H9 (cell line): ENCODE measurements at regions not wholly inside any gene's neighbourhood (a gene's known extent, or its start where the extent isn't known, plus 50 kb on each side); places are given as distances from the start of the nearest gene placed in this dataset.
A peak's percentile ranks its signal among the peaks of the same experiment; 100 is the strongest.

Source experiments
- DNase-seq: peaks from one replicate; pipeline ENCODE4 v3.0.0-alpha.2; 2017
- H2AFZ ChIP-seq: one replicate; pipeline ENCODE4 v1.6.1; 2013; ENCODE audit warnings: mild to moderate bottlenecking, low read length, control low read depth, moderate library complexity
- H2AK5ac ChIP-seq: 2 replicates; pipeline ENCODE4 v1.6.1; 2013; ENCODE audit warnings: low read length, control low read depth, mixed read lengths; ENCODE audit not compliant: insufficient read length
- H2BK120ac ChIP-seq: one replicate; pipeline ENCODE4 v1.6.1; 2013; ENCODE audit warnings: low read depth, mild to moderate bottlenecking, low read length, control low read depth, inconsistent platforms; ENCODE audit not compliant: poor library complexity, severe bottlenecking
- H2BK12ac ChIP-seq: 2 replicates; pipeline ENCODE4 v1.6.1; 2013; ENCODE audit warnings: low read length, control low read depth, mixed read lengths, low read depth; ENCODE audit not compliant: insufficient read length
- H2BK15ac ChIP-seq: 2 replicates; pipeline ENCODE4 v1.6.1; 2013; ENCODE audit warnings: low read depth, low read length, control low read depth
- H2BK20ac ChIP-seq: one replicate; pipeline ENCODE4 v1.6.1; 2013; ENCODE audit warnings: low read depth, mild to moderate bottlenecking, low read length, control low read depth, inconsistent platforms; ENCODE audit not compliant: poor library complexity, severe bottlenecking
- H2BK5ac ChIP-seq: 2 replicates; pipeline ENCODE4 v1.6.1; 2013; ENCODE audit warnings: low read length, control low read depth, mixed read lengths; ENCODE audit not compliant: insufficient read length
- H3K14ac ChIP-seq: 2 replicates; pipeline ENCODE4 v1.6.1; 2013; ENCODE audit warnings: low read length, control low read depth; ENCODE audit not compliant: insufficient read depth
- H3K18ac ChIP-seq: 2 replicates; pipeline ENCODE4 v1.6.1; 2013; ENCODE audit warnings: low read depth, mild to moderate bottlenecking, mixed read lengths, low read length, control low read depth; ENCODE audit not compliant: insufficient read length
- H3K23ac ChIP-seq: 2 replicates; pipeline ENCODE4 v1.6.1; 2013; ENCODE audit warnings: low read length, control low read depth, mixed read lengths, low read depth; ENCODE audit not compliant: insufficient read length
- H3K23me2 ChIP-seq: 2 replicates; pipeline ENCODE4 v1.6.1; 2013; ENCODE audit warnings: low read depth, mild to moderate bottlenecking, mixed read lengths, low read length, control low read depth; ENCODE audit not compliant: insufficient read length, poor library complexity, severe bottlenecking
- H3K27ac ChIP-seq: 2 replicates; pipeline ENCODE4 v1.5.1; 2013; ENCODE audit warnings: low read length, control low read depth, mixed read lengths, low read depth; ENCODE audit not compliant: insufficient read length
- H3K27me3 ChIP-seq: 2 replicates; pipeline ENCODE4 v1.6.1; 2013; ENCODE audit warnings: low read length, control low read depth, inconsistent platforms; ENCODE audit not compliant: insufficient read depth
- H3K4ac ChIP-seq: 2 replicates; pipeline ENCODE4 v1.6.1; 2013; ENCODE audit warnings: low read depth, mild to moderate bottlenecking, control low read depth, inconsistent platforms, low read length, moderate library complexity
- H3K4me1 ChIP-seq: 2 replicates; pipeline ENCODE4 v1.6.1; 2013; ENCODE audit warnings: low read length, control low read depth, inconsistent platforms; ENCODE audit not compliant: insufficient read depth
- H3K4me2 ChIP-seq: 2 replicates; pipeline ENCODE4 v1.6.1; 2013; ENCODE audit warnings: low read length, control low read depth, mixed read lengths; ENCODE audit not compliant: insufficient read length, insufficient read depth
- H3K56ac ChIP-seq: 2 replicates; pipeline ENCODE4 v1.6.1; 2013; ENCODE audit warnings: low read depth, mild to moderate bottlenecking, mixed read lengths, low read length, control low read depth; ENCODE audit not compliant: insufficient read length
- H3K79me1 ChIP-seq: 2 replicates; pipeline ENCODE4 v1.6.1; 2013; ENCODE audit warnings: low read depth, mild to moderate bottlenecking, moderate library complexity, low read length, control low read depth, inconsistent platforms; ENCODE audit not compliant: insufficient read depth, poor library complexity, severe bottlenecking
- H3K79me2 ChIP-seq: 2 replicates; pipeline ENCODE4 v1.6.1; 2013; ENCODE audit warnings: low read length, control low read depth, inconsistent platforms; ENCODE audit not compliant: insufficient read depth
- H3K9ac ChIP-seq: 2 replicates; pipeline ENCODE4 v1.6.1; 2013; ENCODE audit warnings: low read length, control low read depth, mixed read lengths; ENCODE audit not compliant: insufficient read length; ENCODE audit errors: extremely low read depth
- H3K9me3 ChIP-seq: one replicate; pipeline ENCODE4 v1.6.1; 2013; ENCODE audit warnings: low read depth, low read length, inconsistent platforms; ENCODE audit not compliant: control insufficient read depth
- H3T11ph ChIP-seq: one replicate; pipeline ENCODE4 v1.6.1; 2013; ENCODE audit warnings: mild to moderate bottlenecking, low read length, control low read depth, inconsistent platforms
- H4K20me1 ChIP-seq: one replicate; pipeline ENCODE4 v1.6.1; 2013; ENCODE audit not compliant: control insufficient read depth, insufficient read length, insufficient read depth
- H4K5ac ChIP-seq: 2 replicates; pipeline ENCODE4 v1.6.1; 2013; ENCODE audit warnings: low read depth, mild to moderate bottlenecking, mixed read lengths, low read length, control low read depth; ENCODE audit not compliant: insufficient read length
- H4K8ac ChIP-seq: replicated peaks from 2 replicates; pipeline ENCODE4 v1.6.1; 2013; ENCODE audit warnings: low read length, control low read depth, mixed read lengths, low read depth; ENCODE audit not compliant: insufficient read length
- H4K91ac ChIP-seq: 2 replicates; pipeline ENCODE4 v1.6.1; 2013; ENCODE audit warnings: low read depth, mild to moderate bottlenecking, moderate library complexity, mixed read lengths, low read length, control low read depth; ENCODE audit not compliant: insufficient read length
- H3K27ac Mint-ChIP-seq, 3 experiments: 2 replicates in 2 of 3; 3 replicates in 1 of 3; pipeline ENCODE4 v1.8.0; 2020 to 2021; ENCODE audit warnings: mixed read lengths in 3 of 3, mild to moderate bottlenecking in 1 of 3, moderate library complexity in 1 of 3
- H3K27me3 Mint-ChIP-seq: 2 replicates; pipeline ENCODE4 v1.8.0; 2021; ENCODE audit warnings: low read depth, mild to moderate bottlenecking, moderate library complexity, mixed read lengths
- H3K36me3 Mint-ChIP-seq, 3 experiments: 2 replicates in 2 of 3; 3 replicates in 1 of 3; pipeline ENCODE4 v1.8.0; 2020 to 2021; ENCODE audit warnings: low read depth in 3 of 3, mixed read lengths in 3 of 3; ENCODE audit not compliant: insufficient read depth in 1 of 3
- H3K4me1 Mint-ChIP-seq, 2 experiments: 2 replicates each; pipeline ENCODE4 v1.8.0; 2020; ENCODE audit warnings: mixed read lengths in 2 of 2
- H3K4me3 Mint-ChIP-seq, 2 experiments: 2 replicates in 1 of 2; 3 replicates in 1 of 2; pipeline ENCODE4 v1.8.0; 2020 to 2021; ENCODE audit warnings: mild to moderate bottlenecking in 2 of 2, mixed read lengths in 2 of 2, moderate library complexity in 1 of 2
- H3K9me3 Mint-ChIP-seq, 2 experiments: 2 replicates in 1 of 2; 3 replicates in 1 of 2; pipeline ENCODE4 v1.8.0; 2020; ENCODE audit warnings: mild to moderate bottlenecking in 2 of 2, mixed read lengths in 2 of 2, moderate library complexity in 1 of 2
- CTCF ChIP-seq: fragments of 200-600 bp; sonication (generic); conservative IDR thresholded peaks from 3 replicates; pipeline ENCODE4 v1.8.0; 2021; ENCODE audit warnings: antibody characterized with exemption, mild to moderate bottlenecking
- WGBS: extraction: QIAGEN DNeasy Blood & Tissue Kit; methylation state at CpG from one replicate; pipeline ENCODE4 v1.1.7; 2013; ENCODE audit warnings: missing lambda C conversion rate, low lambda C conversion rate, mixed read lengths; ENCODE audit not compliant: insufficient read length; ENCODE audit errors: extremely low coverage; 5-methylcytosine and 5-hydroxymethylcytosine counted together

- Histone ChIP-seq H3K4me1 (no peaks in the 10 kb centered on the region), H3K14ac (no peak overlapping the region), H4K5ac (no peak overlapping the region), H4K91ac (no peak overlapping the region), H3K79me2 (no peaks in the 10 kb centered on the region), H3K9me3 (no peaks in the 10 kb centered on the region), H3K56ac (no peak overlapping the region), H2BK120ac (no peak overlapping the region), H2BK15ac (no peak overlapping the region), H4K20me1 (no peaks in the 10 kb centered on the region), H4K8ac (no peak overlapping the region), H3T11ph (no peak overlapping the region), H2BK20ac (no peak overlapping the region), H3K27ac (no peak overlapping the region), H2AK5ac (no peak overlapping the region), H3K4me2 (no peak overlapping the region), H2AFZ (no peak overlapping the region), H3K18ac (no peak overlapping the region), H3K4ac (no peak overlapping the region), H3K23me2 (no peaks in the 10 kb centered on the region), H3K9ac (no peak overlapping the region), H2BK5ac (no peak overlapping the region), H3K79me1 (no peaks in the 10 kb centered on the region), H2BK12ac (no peak overlapping the region), H3K27me3 (no peaks in the 10 kb centered on the region), H3K23ac (no peak overlapping the region)
- WGBS: no CpG with 5 or more reads among the region's 1 CpG
- H3K9me3 Mint-ChIP-seq: peaks cover 46% of the 10 kb centered on the region in 2 experiments
- no peak for DNase-seq
- H3K4me3 Mint-ChIP-seq: no peak overlapping the region
- no peaks in the 10 kb centered on the region for H3K27me3 Mint-ChIP-seq
- H3K4me1 Mint-ChIP-seq: peaks cover 0 to 4% of the 10 kb centered on the region in 2 experiments; a peak in 2 of 4 replicates
- 0 out of 7 replicates have a peak overlapping the region, but pooled peaks of 1 of the 3 experiments have one; percentile 13 for H3K27ac Mint-ChIP-seq
- H3K36me3 Mint-ChIP-seq: no peaks in the 10 kb centered on the region
- no peak for TF ChIP-seq CTCF
These were observed 346.2 kb downstream of the MAGEB5 start for GRCh38 chrX:26562156-26562555.
